Choroid plexus epithelial cell (primary cell): ENCODE measurements at regions not wholly inside any gene's neighbourhood (a gene's known extent, or its start where the extent isn't known, plus 50 kb on each side); places are given as distances from the start of the nearest gene placed in this dataset.

Experiments used
- DNase-seq: peaks from one replicate; pipeline ENCODE4 v3.0.0-alpha.2; 2010; ENCODE audit warnings: low read depth
- H3K4me3 ChIP-seq: 2 replicates; pipeline ENCODE4 v1.5.1; 2011; ENCODE audit warnings: low read depth, mild to moderate bottlenecking, control low read depth, low read length, moderate library complexity
- CTCF ChIP-seq: conservative IDR thresholded peaks from 2 replicates; pipeline ENCODE4 v1.5.1; 2011; ENCODE audit warnings: low read depth, mild to moderate bottlenecking, control low read depth, inconsistent platforms, low read length, moderate library complexity

- no peak overlapping the region for H3K4me3 ChIP-seq
- DNase-seq, result peak; percentile 8
- TF ChIP-seq CTCF, result no peak
Observed at GRCh38 chr2:163405298-163405697, 330.5 kb downstream of the FIGN start.

GRCh38 chr2:163401481-163401880 lies 334.3 kb downstream of the FIGN start:
- no peak for TF ChIP-seq CTCF
- no peak overlapping the region for H3K4me3 ChIP-seq
- DNase-seq, result peak; percentile 87

- DNase-seq, result no peak
- TF ChIP-seq CTCF, result no peak
- H3K4me3 ChIP-seq, result no peak overlapping the region
Observed at GRCh38 chr2:163397451-163397850, 338.4 kb downstream of the FIGN start.

GRCh38 chr2:163395602-163396001 lies 340.2 kb downstream of the FIGN start:
- no peak overlapping the region for H3K4me3 ChIP-seq
- no peak for DNase-seq
- no peak for TF ChIP-seq CTCF

- TF ChIP-seq CTCF, result no peak
- no peak overlapping the region for H3K4me3 ChIP-seq
- DNase-seq, result no peak
Observed at GRCh38 chr2:163389838-163390237, 346.0 kb downstream of the FIGN start.

GRCh38 chr2:163375472-163375871 lies 360.3 kb downstream of the FIGN start:
- no peak for TF ChIP-seq CTCF
- DNase-seq, result no peak
- H3K4me3 ChIP-seq, result no peak overlapping the region

- no peak for TF ChIP-seq CTCF
- H3K4me3 ChIP-seq, result no peak overlapping the region
- no peak for DNase-seq
Observed at GRCh38 chr2:163375070-163375469, 360.7 kb downstream of the FIGN start.
